WTC11 (cell line): ENCODE measurements at regions not wholly inside any gene's neighbourhood (a gene's known extent, or its start where the extent isn't known, plus 50 kb on each side); places are given as distances from the start of the nearest gene placed in this dataset.

Experiments
- ATAC-seq: fragments of 200-7000 bp; cut with Tn5 transposase; 2 replicates; pipeline ENCODE4 v1.10.0; 2021; ENCODE audit warnings: mild to moderate bottlenecking, moderate library complexity
- CTCF ChIA-PET: fragments of 300-600 bp; sonication (Branson Sonifier 250); formaldehyde crosslinking; loops from one replicate; lab custom pipeline; 2021; ENCODE audit warnings: antibody characterized with exemption; lab: Charles Lee
- POLR2A ChIA-PET: fragments of 350-600 bp; sonication (Branson Sonifier 250); formaldehyde crosslinking; loops from one replicate; lab custom pipeline; 2021; ENCODE audit warnings: antibody characterized with exemption; lab: Charles Lee
- DNase-seq: peaks from one replicate; pipeline ENCODE4 v3.0.0; 2021; ENCODE audit warnings: low spot score
- H3K27ac Mint-ChIP-seq: 2 replicates; pipeline ENCODE4 v1.8.0; 2021; ENCODE audit warnings: mixed read lengths
- H3K27me3 Mint-ChIP-seq: 2 replicates; pipeline ENCODE4 v1.8.0; 2021; ENCODE audit warnings: low read depth, mild to moderate bottlenecking, moderate library complexity, mixed read lengths
- H3K36me3 Mint-ChIP-seq: 2 replicates; pipeline ENCODE4 v1.8.0; 2021; ENCODE audit warnings: mixed read lengths
- H3K4me1 Mint-ChIP-seq: 2 replicates; pipeline ENCODE4 v1.8.0; 2022; ENCODE audit warnings: mixed read lengths
- H3K4me3 Mint-ChIP-seq: 2 replicates; pipeline ENCODE4 v1.8.0; 2021; ENCODE audit warnings: mild to moderate bottlenecking, moderate library complexity, mixed read lengths
- H3K9me3 Mint-ChIP-seq: 2 replicates; pipeline ENCODE4 v1.8.0; 2021; ENCODE audit warnings: mixed read lengths
- AFF4 ChIP-seq: sonication (generic); formaldehyde crosslinking; IDR thresholded peaks from 2 replicates; pipeline ENCODE4 v1.8.1; 2023; ENCODE audit warnings: mild to moderate bottlenecking, missing genetic modification reagents, borderline replicate concordance
- ELF4 ChIP-seq: sonication (generic); formaldehyde crosslinking; IDR thresholded peaks from 2 replicates; pipeline ENCODE4 v1.8.1; 2022; ENCODE audit warnings: low read depth, mild to moderate bottlenecking, moderate library complexity, missing genetic modification reagents
- ETV6 ChIP-seq: sonication (generic); formaldehyde crosslinking; IDR thresholded peaks from 2 replicates; pipeline ENCODE4 v1.8.1; 2022; ENCODE audit warnings: mild to moderate bottlenecking, missing genetic modification reagents
- GABPB1 ChIP-seq: sonication (generic); formaldehyde crosslinking; IDR thresholded peaks from 2 replicates; pipeline ENCODE4 v1.8.1; 2023; ENCODE audit warnings: mild to moderate bottlenecking, missing genetic modification reagents
- IRF2 ChIP-seq: sonication (generic); formaldehyde crosslinking; IDR thresholded peaks from 2 replicates; pipeline ENCODE4 v1.8.0; 2022; ENCODE audit warnings: low read depth, missing genetic modification reagents, borderline replicate concordance
- JAZF1 ChIP-seq: fragments of 250-450 bp; sonication (Bioruptor Pico); IDR thresholded peaks from 2 replicates; pipeline ENCODE4 v1.9.0; 2021; ENCODE audit warnings: moderate library complexity, mild to moderate bottlenecking, inconsistent platforms
- JUN ChIP-seq: sonication (generic); formaldehyde crosslinking; IDR thresholded peaks from 2 replicates; pipeline ENCODE4 v1.8.0; 2023; ENCODE audit warnings: mild to moderate bottlenecking, missing genetic modification reagents
- MLX ChIP-seq: sonication (generic); formaldehyde crosslinking; IDR thresholded peaks from 2 replicates; pipeline ENCODE4 v1.8.1; 2023; ENCODE audit warnings: mild to moderate bottlenecking, missing genetic modification reagents, moderate library complexity
- NFYB ChIP-seq: sonication (generic); formaldehyde crosslinking; conservative IDR thresholded peaks from 2 replicates; pipeline ENCODE4 v1.8.0; 2022; ENCODE audit warnings: low read depth, missing genetic modification reagents
- PREB ChIP-seq: sonication (generic); formaldehyde crosslinking; IDR thresholded peaks from 2 replicates; pipeline ENCODE4 v1.8.1; 2022; ENCODE audit warnings: mild to moderate bottlenecking, missing genetic modification reagents, moderate library complexity, borderline replicate concordance
- PRRX2 ChIP-seq: fragments of 250-450 bp; sonication (Bioruptor Pico); IDR thresholded peaks from 2 replicates; pipeline ENCODE4 v1.8.0; 2021; ENCODE audit warnings: mild to moderate bottlenecking
- SMAD3 ChIP-seq: sonication (generic); formaldehyde crosslinking; IDR thresholded peaks from 2 replicates; pipeline ENCODE4 v1.8.0; 2022; ENCODE audit warnings: missing genetic modification reagents, mild to moderate bottlenecking, borderline replicate concordance
- SP1 ChIP-seq: sonication (generic); formaldehyde crosslinking; conservative IDR thresholded peaks from 2 replicates; pipeline ENCODE4 v1.8.1; 2022; ENCODE audit warnings: missing genetic modification reagents
- TCF7 ChIP-seq: sonication (generic); formaldehyde crosslinking; IDR thresholded peaks from 2 replicates; pipeline ENCODE4 v1.8.0; 2022; ENCODE audit warnings: mild to moderate bottlenecking, low read depth, missing genetic modification reagents, moderate library complexity
- ZNF121 ChIP-seq: sonication (generic); formaldehyde crosslinking; IDR thresholded peaks from 2 replicates; pipeline ENCODE4 v1.8.0; 2023; ENCODE audit warnings: missing genetic modification reagents
- ZNF423 ChIP-seq: fragments of 250-450 bp; sonication (Bioruptor Pico); IDR thresholded peaks from 2 replicates; pipeline ENCODE4 v2.1.2; 2022; ENCODE audit warnings: mild to moderate bottlenecking, moderate library complexity
- TF ChIP-seq, protein P1 (sequence below): fragments of 250-450 bp; sonication (Bioruptor Pico); IDR thresholded peaks from 2 replicates; pipeline ENCODE4 v1.9.0; 2021; ENCODE audit warnings: mild to moderate bottlenecking
- TF ChIP-seq, protein P2 (sequence below): sonication (generic); formaldehyde crosslinking; IDR thresholded peaks from 2 replicates; pipeline ENCODE4 v1.8.0; 2023; ENCODE audit warnings: missing genetic modification reagents

- H3K4me1 Mint-ChIP-seq, result no peaks in the 10 kb centered on the region
- no peaks in the 10 kb centered on the region for H3K36me3 Mint-ChIP-seq
- H3K27ac Mint-ChIP-seq, result no peak overlapping the region
- CTCF ChIA-PET, result no interaction called here
- DNase-seq (no peak), ATAC-seq (no peak)
- TF ChIP-seq MLX (CRISPR knock-in tag) (no peak), PREB (CRISPR knock-in tag) (no peak), SMAD3 (CRISPR knock-in tag) (no peak), JUN (CRISPR knock-in tag) (no peak), GABPB1 (no peak), JAZF1 (CRISPR knock-in tag) (no peak), TCF7 (no peak), AFF4 (no peak)
- TF ChIP-seq, protein P1, sequence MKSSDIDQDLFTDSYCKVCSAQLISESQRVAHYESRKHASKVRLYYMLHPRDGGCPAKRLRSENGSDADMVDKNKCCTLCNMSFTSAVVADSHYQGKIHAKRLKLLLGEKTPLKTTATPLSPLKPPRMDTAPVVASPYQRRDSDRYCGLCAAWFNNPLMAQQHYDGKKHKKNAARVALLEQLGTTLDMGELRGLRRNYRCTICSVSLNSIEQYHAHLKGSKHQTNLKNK, result no peak
- TF ChIP-seq, protein P2, sequence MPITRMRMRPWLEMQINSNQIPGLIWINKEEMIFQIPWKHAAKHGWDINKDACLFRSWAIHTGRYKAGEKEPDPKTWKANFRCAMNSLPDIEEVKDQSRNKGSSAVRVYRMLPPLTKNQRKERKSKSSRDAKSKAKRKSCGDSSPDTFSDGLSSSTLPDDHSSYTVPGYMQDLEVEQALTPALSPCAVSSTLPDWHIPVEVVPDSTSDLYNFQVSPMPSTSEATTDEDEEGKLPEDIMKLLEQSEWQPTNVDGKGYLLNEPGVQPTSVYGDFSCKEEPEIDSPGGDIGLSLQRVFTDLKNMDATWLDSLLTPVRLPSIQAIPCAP (CRISPR knock-in tag), result no peak
- no peak overlapping the region for H3K4me3 Mint-ChIP-seq
- POLR2A ChIA-PET, result interaction anchor here (0.6 kb wide), 1 partner anchor 917 kb away, joined by 3 read pairs; no protein-coding TSS in a partner anchor
- H3K9me3 Mint-ChIP-seq, result no peaks in the 10 kb centered on the region
- H3K27me3 Mint-ChIP-seq, result no peaks in the 10 kb centered on the region
Observed at GRCh38 chr7:94216944-94217461, 177.7 kb upstream of the COL1A2 start.

DNA sequence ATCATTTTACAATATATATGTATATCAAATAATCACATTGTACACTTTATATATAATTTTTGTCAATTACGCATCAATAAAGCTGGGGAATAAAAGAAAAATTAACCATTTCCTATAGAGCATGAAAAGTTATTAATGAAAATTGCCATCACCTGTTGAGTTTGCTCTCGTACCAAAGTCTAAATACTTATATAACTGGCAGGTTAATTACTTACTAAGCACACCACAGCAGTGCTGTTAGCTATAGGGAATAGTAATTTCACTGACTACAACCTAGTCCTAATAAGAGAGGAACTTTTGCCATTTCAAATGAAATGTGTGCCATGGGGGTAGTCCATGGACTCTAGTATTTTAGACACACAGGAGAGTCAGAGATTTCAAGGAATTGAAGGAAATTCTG, 176.9 kb upstream of the COL1A2 start:
- ATAC-seq, result no peak
- no peaks in the 10 kb centered on the region for H3K36me3 Mint-ChIP-seq
- no peaks in the 10 kb centered on the region for H3K9me3 Mint-ChIP-seq
- H3K4me3 Mint-ChIP-seq, result no peak overlapping the region
- ChIA-PET CTCF (no interaction called here), POLR2A (interaction anchor here (0.6 kb wide), 1 partner anchor 917 kb away, joined by 3 read pairs; no protein-coding TSS in a partner anchor)
- no peaks in the 10 kb centered on the region for H3K27me3 Mint-ChIP-seq
- no peak for TF ChIP-seq IRF2
- no peak for TF ChIP-seq ZNF423 (CRISPR knock-in tag)
- no peak for TF ChIP-seq PRRX2 (CRISPR knock-in tag)
- TF ChIP-seq NFYB (CRISPR knock-in tag), result no peak
- no peak for TF ChIP-seq ETV6 (CRISPR knock-in tag)
- TF ChIP-seq ELF4 (CRISPR knock-in tag), result no peak
- TF ChIP-seq ZNF121 (CRISPR knock-in tag), result no peak
- TF ChIP-seq SP1 (CRISPR knock-in tag), result no peak
- TF ChIP-seq, all 79 proteins: peak for 0
- peaks cover 2% of the 10 kb centered on the region; the same call in 1 of the 2 replicates for H3K4me1 Mint-ChIP-seq
- DNase-seq, result no peak
- no peak overlapping the region for H3K27ac Mint-ChIP-seq
